DOHH2 (cell line): ENCODE measurements at regions not wholly inside any gene's neighbourhood (a gene's known extent, or its start where the extent isn't known, plus 50 kb on each side); places are given as distances from the start of the nearest gene placed in this dataset.

Source experiments
- EZH2phosphoT487 ChIP-seq: fragments of 200-600 bp; sonication (generic); IDR thresholded peaks from 2 replicates; pipeline ENCODE4 v1.6.1; 2017; ENCODE audit warnings: borderline replicate concordance, mild to moderate bottlenecking, antibody characterized with exemption, low read length, moderate library complexity, mixed read lengths
- TF ChIP-seq, protein P1 (sequence below): fragments of 200-600 bp; sonication (generic); IDR thresholded peaks from one replicate; pipeline ENCODE4 v1.5.1; 2014; ENCODE audit warnings: antibody characterized with exemption, mild to moderate bottlenecking, low read depth, low read length; ENCODE audit not compliant: poor library complexity, severe bottlenecking

DNA sequence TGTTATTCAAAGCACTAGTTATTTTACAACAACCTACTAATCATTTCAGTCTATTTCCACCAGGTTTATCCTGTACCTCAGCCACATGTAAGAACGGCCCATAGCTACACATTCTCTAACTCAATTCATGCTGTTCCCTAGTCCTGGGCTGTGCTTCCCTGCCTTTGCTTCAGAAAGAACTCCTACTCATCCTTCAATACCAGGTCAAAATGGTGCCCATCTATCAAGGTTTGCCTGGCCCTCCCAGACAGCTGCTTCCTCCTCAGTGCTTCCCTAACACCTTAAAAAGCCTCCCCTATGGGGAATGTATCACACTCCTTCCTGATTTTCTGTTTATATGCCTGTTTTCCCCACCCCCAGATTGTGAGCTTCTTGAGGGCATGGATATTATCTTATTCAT, 400.7 kb downstream of the MN1 start:
- TF ChIP-seq EZH2phosphoT487, result no peak
- TF ChIP-seq, protein P1, sequence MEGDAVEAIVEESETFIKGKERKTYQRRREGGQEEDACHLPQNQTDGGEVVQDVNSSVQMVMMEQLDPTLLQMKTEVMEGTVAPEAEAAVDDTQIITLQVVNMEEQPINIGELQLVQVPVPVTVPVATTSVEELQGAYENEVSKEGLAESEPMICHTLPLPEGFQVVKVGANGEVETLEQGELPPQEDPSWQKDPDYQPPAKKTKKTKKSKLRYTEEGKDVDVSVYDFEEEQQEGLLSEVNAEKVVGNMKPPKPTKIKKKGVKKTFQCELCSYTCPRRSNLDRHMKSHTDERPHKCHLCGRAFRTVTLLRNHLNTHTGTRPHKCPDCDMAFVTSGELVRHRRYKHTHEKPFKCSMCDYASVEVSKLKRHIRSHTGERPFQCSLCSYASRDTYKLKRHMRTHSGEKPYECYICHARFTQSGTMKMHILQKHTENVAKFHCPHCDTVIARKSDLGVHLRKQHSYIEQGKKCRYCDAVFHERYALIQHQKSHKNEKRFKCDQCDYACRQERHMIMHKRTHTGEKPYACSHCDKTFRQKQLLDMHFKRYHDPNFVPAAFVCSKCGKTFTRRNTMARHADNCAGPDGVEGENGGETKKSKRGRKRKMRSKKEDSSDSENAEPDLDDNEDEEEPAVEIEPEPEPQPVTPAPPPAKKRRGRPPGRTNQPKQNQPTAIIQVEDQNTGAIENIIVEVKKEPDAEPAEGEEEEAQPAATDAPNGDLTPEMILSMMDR, result no peak
